HG03378 (cell line): ENCODE measurements at regions not wholly inside any gene's neighbourhood (a gene's known extent, or its start where the extent isn't known, plus 50 kb on each side); places are given as distances from the start of the nearest gene placed in this dataset.
"Not testable (repeated sequence)": the region's sequence is repeated elsewhere in the genome, so short reads cannot be mapped to it uniquely, and the experiment has no call there.

Source experiments
- ATAC-seq: cut with Tn5 transposase; IDR thresholded peaks from one replicate; pipeline ENCODE4 v1.9.1; 2021; ENCODE audit warnings: mild to moderate bottlenecking, moderate library complexity; ENCODE audit not compliant: unreplicated experiment

DNA sequence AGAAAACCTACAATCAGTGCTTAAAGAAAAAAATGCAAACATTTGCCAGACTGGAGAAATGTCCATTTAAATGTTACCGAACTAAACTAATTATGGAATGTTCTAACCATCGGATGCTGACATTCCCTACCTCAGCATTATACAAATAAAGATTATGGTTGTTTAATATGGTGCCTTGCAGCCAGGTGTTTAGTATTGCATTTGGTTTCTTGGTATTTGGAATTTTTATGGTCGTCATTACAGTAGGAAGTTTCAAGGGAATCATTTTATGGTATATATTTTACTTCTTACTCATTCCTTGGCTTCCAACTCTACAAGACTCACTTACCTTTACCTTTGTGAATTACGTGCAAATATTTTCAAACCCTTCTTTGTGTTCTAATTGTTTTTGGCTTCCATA, 103.1 kb upstream of the PNPLA4 start:
- no peak for ATAC-seq

- no peak for ATAC-seq
These were observed 100.6 kb upstream of the PNPLA4 start for GRCh38 chrX:8027827-8028226.

DNA sequence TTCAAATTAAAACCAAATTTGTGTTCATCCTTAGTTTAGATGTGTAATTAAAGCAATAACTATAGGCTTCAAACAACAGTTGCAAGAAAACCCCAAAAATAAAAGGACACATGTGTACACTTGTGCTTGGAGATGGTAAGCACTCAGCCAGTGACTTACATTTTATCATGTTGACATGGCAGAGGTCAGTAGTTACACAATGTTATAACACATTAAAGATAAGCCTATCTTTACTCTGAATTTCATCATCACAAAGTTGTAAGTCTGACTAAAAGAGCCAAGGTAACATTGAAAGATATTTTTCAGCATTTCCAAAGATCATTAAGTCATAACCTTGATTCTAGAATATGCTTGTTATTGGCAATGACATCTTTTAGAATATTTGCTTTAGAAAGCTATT, 98.5 kb upstream of the PNPLA4 start:
- ATAC-seq: no peak

DNA sequence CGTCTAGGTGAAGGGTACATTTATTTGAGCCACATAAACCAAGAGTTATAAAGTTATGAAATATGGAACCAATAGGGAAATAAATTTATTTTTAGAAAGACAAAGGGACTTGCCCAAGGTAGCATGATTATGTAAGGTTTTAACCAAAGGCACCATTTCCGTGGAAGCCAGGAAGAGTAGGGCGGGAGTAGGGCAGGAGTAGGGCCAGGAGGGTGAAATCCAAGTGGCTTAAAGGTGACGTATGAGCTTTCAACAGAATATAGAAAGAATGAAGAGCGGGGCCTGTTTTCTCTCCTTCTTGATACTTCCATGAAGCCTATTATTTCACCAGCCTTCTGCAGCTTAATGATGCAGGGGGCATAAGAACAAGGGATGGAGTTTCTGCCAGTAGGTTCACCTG, 91.7 kb upstream of the PNPLA4 start:
- ATAC-seq: no peak

GRCh38 chrX:8010105-8010504, 82.9 kb upstream of the PNPLA4 start:
- no peak for ATAC-seq

GRCh38 chrX:8005678-8006347, 78.6 kb upstream of the PNPLA4 start:
- no peak for ATAC-seq

GRCh38 chrX:8003147-8003883, 76.1 kb upstream of the PNPLA4 start:
- ATAC-seq: no peak

DNA sequence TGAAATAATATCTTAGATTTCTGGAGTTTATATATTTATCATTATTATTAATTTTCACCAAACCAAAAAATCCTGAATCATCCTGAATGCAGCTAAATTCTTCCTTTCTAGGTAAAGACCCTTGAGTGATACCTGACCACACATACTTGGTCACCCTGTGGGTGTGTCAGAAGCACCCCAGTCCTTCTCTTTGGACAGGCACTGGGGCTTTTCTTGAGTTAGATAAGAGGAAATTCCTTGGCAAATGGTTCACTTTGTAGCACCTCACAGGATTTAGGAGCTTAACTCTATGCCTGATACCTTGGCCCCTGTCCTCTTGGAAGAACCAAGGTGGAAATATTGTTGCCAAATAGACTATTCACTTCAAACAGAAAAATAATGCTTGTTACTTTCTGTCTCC, 69.6 kb upstream of the PNPLA4 start:
- no peak for ATAC-seq

GRCh38 chrX:7996414-7996813, 69.2 kb upstream of the PNPLA4 start:
- ATAC-seq: peak; percentile 63

DNA sequence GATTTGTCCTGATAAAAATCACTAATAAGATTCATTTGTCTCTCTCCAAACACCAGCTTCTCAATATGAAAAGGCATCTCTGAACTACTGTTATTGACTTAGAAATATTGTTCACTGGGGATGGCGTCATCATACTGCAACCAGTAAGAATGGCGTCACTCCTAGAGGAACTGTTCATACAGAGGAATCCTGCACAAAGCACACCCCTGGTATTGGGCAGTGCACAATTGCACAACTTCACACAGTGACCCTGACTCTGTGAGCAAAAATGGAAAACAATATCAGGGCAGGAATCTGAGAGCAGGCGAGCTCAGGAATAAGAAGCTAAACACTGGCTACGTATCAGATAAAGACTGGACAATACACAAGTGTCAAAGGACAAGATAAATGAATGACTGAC, 66.7 kb upstream of the PNPLA4 start:
- ATAC-seq: no peak

DNA sequence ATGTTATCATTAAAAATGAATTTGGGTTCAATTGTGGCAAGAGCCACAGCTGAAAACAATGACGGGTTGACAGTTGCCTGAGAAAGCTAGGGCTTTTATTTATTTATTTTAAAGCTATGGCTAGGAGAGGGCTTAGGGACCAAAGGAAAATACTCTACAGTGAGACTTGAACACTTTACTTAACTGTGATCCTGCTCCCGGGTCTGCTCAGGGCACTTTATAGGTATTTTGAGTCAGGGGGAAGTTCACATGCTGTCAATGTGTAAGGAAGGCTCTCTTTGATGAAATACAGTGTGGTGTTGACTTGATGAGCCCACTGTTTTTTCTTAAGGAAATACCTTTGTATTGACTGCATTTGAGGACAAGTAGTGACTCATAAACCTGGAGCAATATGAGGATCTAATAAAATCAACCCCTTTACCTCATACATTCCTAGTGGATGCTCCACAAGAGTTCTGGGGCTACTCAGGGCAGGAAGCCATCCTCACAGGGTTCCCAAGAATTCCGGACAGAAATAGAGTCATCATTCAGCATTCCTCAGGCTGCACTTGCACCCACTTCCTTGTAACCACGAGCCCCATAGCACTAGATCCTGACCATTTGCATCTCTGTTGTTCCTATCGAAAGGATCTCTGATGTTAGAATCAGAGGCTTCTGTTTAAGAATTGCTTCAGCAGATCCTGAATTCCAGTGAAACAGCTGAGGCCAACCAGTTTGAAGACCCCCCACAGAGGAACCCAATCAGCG, 61.0 kb upstream of the PNPLA4 start:
- not testable (repeated sequence) for ATAC-seq

DNA sequence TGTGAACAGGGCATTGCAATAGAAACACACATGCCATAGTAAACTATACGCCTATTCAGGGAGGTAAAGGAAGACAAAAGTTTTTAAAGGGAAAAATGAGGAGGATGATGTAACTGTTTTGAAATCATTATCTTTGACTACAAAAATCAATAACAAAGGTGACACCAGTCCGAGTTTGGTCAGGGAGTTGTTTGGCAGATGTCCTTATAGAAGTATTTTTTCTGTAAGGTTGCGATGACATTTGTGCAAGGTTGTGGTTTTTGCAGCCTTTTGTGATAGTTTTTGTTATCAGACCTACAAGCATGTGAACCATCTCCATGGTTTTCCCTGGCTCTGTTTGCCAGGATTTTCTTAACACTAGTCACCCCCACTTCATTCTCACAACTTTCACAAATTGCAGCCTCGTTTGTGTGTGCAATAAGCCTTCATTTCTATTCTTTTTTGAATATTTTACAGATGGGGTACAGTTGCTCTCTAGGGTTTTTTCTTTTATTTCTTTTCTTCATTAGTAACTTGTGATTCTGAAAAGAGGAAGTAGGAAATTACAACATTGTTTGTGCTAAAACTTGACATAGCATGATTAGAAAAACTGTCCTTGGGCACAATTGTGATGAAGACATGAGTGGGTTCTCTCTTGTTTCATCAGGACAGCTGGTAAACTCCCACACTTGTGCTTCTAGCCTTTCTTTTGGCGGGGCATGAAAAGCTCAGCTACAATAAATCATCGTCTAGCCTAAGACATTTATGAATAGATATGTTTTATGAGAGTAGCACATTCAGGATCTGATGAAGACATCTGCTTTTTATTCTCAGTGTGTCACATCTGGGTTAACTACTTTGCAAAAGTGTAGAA, 60.2 kb upstream of the PNPLA4 start:
- ATAC-seq: peak; percentile 71

DNA sequence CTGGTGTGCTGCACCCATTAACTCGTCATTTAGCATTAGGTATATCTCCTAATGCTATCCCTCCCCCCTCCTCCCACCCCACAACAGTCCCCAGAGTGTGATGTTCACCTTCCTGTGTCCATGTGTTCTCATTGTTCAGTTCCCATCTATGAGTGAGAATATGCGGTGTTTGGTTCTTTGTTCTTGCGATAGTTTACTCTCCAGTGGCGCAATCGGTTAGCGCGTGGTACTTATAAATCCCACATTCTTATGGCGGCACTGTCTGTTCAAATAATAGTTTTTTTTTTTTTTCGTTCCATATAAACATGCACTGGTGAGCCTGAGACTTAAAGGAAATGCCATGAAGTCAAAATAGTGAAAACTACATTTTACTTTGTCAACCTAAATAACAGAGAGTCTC, 59.5 kb upstream of the PNPLA4 start:
- ATAC-seq: not testable (repeated sequence)

DNA sequence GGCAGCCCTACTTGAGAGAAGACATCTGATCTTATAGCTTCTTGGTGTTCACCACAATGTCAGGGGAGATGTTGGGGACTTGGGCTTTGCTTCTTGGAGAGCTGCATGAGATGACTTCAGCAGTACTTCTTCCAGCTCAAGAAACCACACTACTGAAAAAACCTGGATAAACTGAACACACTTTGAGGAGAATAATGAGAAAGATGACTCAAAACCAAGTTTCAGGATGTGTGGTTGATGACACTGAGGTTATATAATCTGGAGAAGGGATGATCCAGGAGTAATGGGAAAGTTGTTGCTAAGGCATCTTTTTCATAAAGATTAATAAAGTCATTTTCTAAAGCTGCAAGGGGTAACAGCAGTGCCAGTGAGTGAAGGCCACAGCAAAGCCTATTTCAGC, 58.4 kb upstream of the PNPLA4 start:
- ATAC-seq: no peak

- ATAC-seq: no peak
These were observed 56.4 kb upstream of the PNPLA4 start for GRCh38 chrX:7983581-7983980.
